ENCODE measurements at regions not wholly inside any gene's neighbourhood (a gene's known extent, or its start where the extent isn't known, plus 50 kb on each side); places are given as distances from the start of the nearest gene placed in this dataset.

DNA sequence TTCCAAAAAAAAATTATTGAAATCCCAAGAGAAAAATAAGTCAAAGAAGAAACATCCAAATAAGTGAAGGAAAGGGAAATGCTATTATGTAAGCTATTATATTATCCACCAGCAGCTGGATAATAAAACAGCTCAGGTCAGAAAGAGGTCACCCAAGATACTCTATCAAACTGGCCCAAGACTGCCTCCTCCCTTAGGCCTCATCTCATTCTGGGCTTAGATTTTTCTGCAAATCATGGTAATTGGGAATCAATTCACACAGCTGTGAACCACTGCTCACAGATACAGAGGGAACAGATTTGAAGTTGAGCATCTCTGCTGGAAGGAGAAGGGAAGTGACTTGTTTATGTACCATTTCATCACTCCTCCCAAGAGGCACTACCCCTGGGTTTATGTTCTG, 294.6 kb upstream of the DPPA4 start:
- no peaks in the 10 kb centered on the region for H3K27me3 ChIP-seq (ENCODE audit: insufficient read depth, low read length)
- H3K9me3 ChIP-seq (ENCODE audit: low read depth, low read length): no peaks in the 10 kb centered on the region
- no peaks in the 10 kb centered on the region for H3K4me1 ChIP-seq (ENCODE audit: insufficient read depth, low read length)
- no peak overlapping the region for H3K4me3 ChIP-seq (ENCODE audit: low read length)

DNA sequence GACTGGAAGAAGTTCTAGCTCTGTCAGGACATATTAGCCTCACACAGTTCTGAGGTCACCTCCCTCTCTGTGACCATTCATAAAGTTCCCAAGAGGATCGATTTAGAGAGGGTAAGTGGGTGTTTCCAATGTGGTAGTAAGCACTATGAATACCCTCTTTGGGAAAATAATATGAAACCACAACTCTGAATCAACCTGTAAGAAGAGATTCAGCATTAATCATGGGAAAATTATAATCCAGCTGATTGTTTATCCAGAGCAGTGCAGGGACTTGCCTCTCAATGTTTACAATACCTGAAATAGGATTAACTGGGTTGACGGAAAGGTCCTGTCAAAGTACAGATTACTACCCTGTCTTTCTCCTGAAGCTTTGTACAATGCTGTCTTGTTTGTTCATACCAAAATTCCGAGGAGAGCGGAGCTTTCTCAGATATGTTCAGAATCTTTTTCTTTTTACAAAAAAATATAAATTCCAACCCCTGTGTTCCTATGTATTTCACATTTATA, 302.9 kb upstream of the DPPA4 start:
- no peaks in the 10 kb centered on the region for H3K9me3 ChIP-seq (ENCODE audit: low read depth, low read length)
- H3K27me3 ChIP-seq (ENCODE audit: insufficient read depth, low read length): no peaks in the 10 kb centered on the region
- no peak overlapping the region for H3K4me3 ChIP-seq (ENCODE audit: low read length)
- no peaks in the 10 kb centered on the region for H3K4me1 ChIP-seq (ENCODE audit: insufficient read depth, low read length)

DNA sequence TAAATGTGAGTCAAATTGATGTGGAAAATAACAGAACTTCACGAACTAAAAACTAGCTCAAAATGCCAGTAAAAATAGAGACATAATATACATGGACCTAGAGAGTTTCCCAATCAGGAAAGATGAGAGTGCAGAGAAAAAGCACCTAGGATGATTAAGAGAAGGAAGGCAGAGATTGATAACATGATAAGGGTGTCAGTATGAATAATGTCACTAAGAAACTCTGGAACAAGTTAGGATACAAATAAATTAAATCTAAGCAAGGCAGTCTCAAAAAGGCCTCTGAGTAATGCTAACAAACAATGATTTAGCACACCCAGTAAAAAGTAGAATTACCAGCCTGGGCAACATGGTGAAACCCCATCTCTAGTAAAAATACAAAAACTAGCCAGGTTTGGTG, 304.7 kb upstream of the DPPA4 start:
- no peaks in the 10 kb centered on the region for H3K4me1 ChIP-seq (ENCODE audit: insufficient read depth, low read length)
- no peaks in the 10 kb centered on the region for H3K27me3 ChIP-seq (ENCODE audit: insufficient read depth, low read length)
- no peaks in the 10 kb centered on the region for H3K9me3 ChIP-seq (ENCODE audit: low read depth, low read length)
- no peak overlapping the region for H3K4me3 ChIP-seq (ENCODE audit: low read length)

DNA sequence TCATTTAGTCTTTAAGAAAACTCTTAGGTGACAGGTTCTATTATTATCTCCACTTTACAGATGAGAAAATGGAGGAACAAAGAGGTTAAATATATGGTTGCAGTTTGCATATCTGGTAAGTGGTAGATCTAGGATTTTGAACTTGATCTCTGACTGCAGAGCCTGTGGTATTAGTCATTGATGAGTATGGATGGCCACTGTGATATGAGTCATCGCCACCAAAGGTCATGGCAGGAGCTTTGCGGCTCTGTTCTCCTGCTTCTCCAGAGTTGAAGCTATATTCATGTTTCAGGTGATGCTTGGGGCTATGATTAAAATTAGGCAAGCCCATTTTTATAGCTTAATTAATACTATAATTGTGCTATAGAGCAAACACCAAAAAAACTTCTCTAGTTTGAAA, 306.2 kb upstream of the DPPA4 start:
- Histone ChIP-seq H3K4me1 (ENCODE audit: insufficient read depth, low read length) (no peaks in the 10 kb centered on the region), H3K4me3 (ENCODE audit: low read length) (no peak overlapping the region), H3K9me3 (ENCODE audit: low read depth, low read length) (no peaks in the 10 kb centered on the region), H3K27me3 (ENCODE audit: insufficient read depth, low read length) (no peaks in the 10 kb centered on the region)

DNA sequence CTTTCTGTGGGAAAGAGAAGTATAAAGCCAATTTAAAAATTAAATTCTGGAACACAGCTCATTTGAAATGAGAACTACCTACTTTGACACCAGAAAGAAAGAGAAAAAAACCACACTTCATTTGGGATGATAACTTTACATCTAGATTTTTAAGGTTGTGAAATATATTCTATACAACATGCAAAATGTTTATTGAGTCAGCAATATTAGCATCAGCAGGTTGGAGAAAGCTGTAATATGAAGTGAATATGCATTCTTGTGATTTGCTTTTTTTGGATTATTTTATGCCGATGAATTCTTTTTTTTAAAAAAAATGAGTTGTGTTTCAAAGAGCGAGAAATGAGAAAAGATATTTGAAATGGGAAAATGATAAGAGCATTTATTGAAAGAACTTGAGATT, 307.0 kb upstream of the DPPA4 start:
- Histone ChIP-seq H3K4me1 (ENCODE audit: insufficient read depth, low read length) (no peaks in the 10 kb centered on the region), H3K9me3 (ENCODE audit: low read depth, low read length) (no peaks in the 10 kb centered on the region), H3K27me3 (ENCODE audit: insufficient read depth, low read length) (no peaks in the 10 kb centered on the region), H3K4me3 (ENCODE audit: low read length) (no peak overlapping the region)

DNA sequence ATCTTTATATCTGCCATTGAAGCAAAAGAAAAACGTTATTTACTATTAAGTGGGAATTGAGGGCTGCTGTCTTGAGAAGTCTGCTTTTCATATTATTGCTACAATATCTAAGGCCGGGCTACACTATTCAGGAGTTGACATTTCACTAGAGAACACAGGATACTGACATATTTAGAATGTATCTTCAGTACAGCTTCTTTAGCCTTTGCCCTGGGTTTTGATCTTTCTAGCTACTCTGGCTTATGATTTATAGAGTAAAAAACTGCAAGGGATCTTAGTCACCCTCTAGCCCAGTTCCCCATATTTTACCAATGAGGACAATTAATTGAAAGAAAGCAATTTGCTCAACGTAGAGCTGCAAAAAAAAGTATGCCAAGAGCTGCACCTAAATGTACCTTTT, 307.4 kb upstream of the DPPA4 start:
- Histone ChIP-seq H3K27me3 (ENCODE audit: insufficient read depth, low read length) (no peaks in the 10 kb centered on the region), H3K9me3 (ENCODE audit: low read depth, low read length) (no peaks in the 10 kb centered on the region), H3K4me1 (ENCODE audit: insufficient read depth, low read length) (no peaks in the 10 kb centered on the region), H3K4me3 (ENCODE audit: low read length) (no peak overlapping the region)

DNA sequence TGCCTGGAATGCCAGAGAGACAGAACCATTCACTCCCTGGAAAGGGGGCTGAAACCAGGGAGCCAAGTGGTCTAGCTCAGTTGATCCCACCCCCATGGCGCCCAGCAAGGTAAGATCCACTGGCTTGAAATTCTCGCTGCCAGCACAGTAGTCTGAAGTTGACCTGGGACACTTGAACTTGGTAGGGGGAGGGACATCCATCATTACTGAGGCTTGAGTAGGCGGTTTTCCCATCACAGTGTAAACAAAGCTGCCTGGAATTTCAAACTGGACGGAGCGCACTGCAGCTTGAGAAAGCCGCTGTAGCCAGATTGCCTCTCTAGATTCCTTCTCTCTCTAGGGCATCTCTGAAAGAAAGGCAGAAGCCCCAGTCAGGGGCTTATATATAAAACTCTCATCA, 310.7 kb upstream of the DPPA4 start:
- no peaks in the 10 kb centered on the region for H3K4me1 ChIP-seq (ENCODE audit: insufficient read depth, low read length)
- no peaks in the 10 kb centered on the region for H3K9me3 ChIP-seq (ENCODE audit: low read depth, low read length)
- H3K4me3 ChIP-seq (ENCODE audit: low read length): no peak overlapping the region
- H3K27me3 ChIP-seq (ENCODE audit: insufficient read depth, low read length): no peaks in the 10 kb centered on the region

DNA sequence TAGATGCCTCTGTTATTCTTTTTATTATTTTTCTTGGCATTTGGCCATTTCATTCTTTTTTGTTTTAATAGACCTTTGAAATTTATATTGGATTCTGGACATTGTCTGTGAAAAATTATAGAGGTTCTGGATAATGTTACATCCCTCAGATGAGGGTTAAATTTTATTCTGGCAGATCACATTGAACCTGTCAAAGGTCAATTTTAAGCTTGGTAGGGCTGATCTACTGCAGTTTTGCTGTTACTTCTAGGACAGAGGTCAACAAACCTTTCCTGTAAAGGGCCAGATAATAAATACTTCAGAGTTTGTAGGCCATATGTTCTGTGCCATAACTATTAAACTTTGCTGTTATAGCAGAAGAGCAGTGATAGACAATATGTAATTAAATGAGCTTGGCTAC, 318.9 kb upstream of the DPPA4 start:
- Histone ChIP-seq H3K9me3 (ENCODE audit: low read depth, low read length) (no peaks in the 10 kb centered on the region), H3K4me1 (ENCODE audit: insufficient read depth, low read length) (no peaks in the 10 kb centered on the region), H3K4me3 (ENCODE audit: low read length) (no peak overlapping the region), H3K27me3 (ENCODE audit: insufficient read depth, low read length) (no peaks in the 10 kb centered on the region)

DNA sequence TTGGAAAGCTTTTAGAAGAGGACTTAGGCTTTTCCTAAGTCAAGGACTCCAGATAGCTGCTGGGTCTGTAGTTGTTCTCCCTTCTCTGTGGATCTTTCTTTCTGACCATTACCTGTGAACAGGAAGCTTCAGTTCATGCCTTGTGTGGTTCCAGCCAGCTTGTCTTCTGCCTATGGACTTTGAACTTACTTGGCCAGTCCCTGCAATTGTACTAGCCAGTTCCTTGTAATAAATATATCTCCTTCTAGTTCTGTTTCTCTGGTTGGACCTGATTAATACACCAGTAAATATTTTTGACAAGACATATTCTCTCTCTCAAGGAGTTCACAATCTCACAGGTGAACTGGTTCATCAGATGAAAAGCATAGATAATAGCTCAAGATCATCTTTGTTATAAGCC, 341.3 kb upstream of the DPPA4 start:
- Histone ChIP-seq H3K9me3 (ENCODE audit: low read depth, low read length) (no peaks in the 10 kb centered on the region), H3K4me1 (ENCODE audit: insufficient read depth, low read length) (no peaks in the 10 kb centered on the region), H3K4me3 (ENCODE audit: low read length) (no peak overlapping the region), H3K27me3 (ENCODE audit: insufficient read depth, low read length) (no peaks in the 10 kb centered on the region)

DNA sequence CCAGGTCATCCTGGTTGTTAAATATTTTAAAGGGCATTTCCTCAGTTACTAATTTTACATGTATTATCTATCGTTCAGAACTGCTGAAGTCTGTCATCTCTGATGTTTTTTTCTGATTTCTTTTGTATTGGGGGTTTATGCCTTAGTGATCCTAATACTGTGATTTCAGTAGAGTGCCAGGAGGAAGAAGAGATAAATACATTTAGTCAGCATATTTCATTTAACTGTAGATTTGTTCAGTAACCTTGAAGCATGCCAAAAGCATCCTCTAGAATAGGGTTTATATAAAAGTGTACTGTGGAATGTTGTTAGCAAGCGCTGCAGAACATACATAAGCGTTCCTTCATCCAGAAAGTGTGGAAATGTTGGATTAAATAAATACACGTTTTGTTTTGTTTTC, 342.3 kb upstream of the DPPA4 start:
- H3K4me1 ChIP-seq (ENCODE audit: insufficient read depth, low read length): no peaks in the 10 kb centered on the region
- no peaks in the 10 kb centered on the region for H3K9me3 ChIP-seq (ENCODE audit: low read depth, low read length)
- H3K4me3 ChIP-seq (ENCODE audit: low read length): no peak overlapping the region
- no peaks in the 10 kb centered on the region for H3K27me3 ChIP-seq (ENCODE audit: insufficient read depth, low read length)

DNA sequence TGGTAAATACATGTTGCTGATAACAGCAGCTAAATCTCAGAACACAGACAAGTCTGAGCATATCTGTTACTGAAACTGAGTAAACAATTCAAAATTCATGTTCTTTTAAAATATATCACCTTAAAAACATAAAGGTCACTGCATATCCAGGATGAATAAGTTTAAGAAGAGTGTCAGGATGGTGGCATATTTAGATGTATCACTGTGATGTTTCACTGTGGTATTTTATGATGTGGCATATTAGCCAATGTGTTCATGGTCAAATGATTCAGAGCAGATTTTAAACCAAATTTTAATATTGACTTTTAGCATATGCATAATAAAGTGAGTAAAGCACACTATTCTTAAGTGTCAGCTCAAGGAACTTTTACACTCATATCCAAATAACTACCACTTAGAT, 346.4 kb upstream of the DPPA4 start:
- H3K9me3 ChIP-seq (ENCODE audit: low read depth, low read length): peaks cover 4% of the 10 kb centered on the region
- no peaks in the 10 kb centered on the region for H3K4me1 ChIP-seq (ENCODE audit: insufficient read depth, low read length)
- H3K4me3 ChIP-seq (ENCODE audit: low read length): no peak overlapping the region
- no peaks in the 10 kb centered on the region for H3K27me3 ChIP-seq (ENCODE audit: insufficient read depth, low read length)

DNA sequence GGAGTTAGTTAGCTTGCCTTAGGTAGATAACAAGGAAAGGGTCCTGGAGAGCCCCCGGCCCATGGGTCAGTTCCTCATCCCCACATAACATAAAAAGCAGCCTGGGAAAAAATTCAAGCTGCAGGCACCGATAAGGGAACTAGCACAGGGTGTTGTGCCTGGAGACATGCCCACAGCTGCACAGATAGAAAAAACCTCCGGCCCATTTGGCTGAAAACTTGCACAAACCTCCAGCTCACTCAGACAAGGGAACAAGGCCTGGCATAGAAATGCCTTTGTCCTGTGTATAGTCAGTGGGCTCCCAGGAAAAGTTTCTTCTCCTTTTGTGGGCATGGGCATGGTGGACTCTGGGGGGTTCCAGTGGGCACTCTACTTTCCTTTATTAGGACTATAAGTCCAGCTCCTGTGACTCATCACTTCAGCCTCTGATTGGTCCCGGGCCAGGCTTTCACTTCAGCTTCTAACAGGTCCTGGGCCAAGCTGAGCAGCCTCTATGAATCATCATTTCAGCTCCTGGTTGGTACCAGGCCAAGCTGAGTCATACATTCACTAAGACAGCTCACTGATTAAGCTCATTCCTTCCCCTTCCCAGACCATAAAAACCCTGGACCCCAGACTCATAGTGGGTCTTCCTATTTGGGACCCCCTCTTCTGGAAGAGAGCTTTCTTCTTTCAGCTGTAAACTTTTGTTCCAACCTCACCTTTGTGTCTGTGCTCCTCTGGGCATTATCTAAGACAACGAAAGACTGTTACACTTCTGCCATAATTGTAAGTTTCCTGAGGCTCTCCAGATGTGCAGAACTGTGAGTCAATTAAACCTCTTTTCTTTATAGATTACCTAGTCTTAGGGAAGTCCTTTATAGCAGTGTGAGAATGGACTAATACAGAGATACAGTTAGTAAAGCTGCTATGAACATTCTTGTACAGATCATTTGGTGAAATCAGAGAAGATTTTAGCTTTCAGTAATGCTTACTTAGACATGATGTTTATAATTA, 348.0 kb upstream of the DPPA4 start:
- no peaks in the 10 kb centered on the region for H3K27me3 ChIP-seq (ENCODE audit: insufficient read depth, low read length)

DNA sequence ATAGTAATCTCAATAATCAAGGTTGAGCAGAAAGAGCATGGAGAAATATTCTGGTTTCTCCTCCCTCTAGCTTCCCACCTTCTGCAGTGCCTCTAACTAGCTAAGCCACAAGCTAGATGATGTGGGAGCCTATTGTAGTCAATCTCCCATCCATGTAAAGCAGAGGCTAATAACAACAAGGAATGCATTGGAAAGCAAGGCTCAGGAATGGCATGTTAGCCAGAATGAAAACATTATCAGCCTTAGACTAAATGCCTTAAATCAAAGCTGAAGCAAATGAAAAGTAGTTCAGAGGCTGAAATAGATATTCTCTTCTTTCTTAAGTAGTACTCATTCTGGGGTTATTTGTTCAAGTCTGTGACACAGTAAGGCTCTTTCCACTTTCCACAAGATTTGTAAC, 350.3 kb upstream of the DPPA4 start:
- Histone ChIP-seq H3K27me3 (ENCODE audit: insufficient read depth, low read length) (no peaks in the 10 kb centered on the region), H3K4me3 (ENCODE audit: low read length) (no peak overlapping the region)

More for the DNA sequence above, 348.0 kb upstream of the DPPA4 start:
- no peak overlapping the region for H3K4me3 ChIP-seq (ENCODE audit: low read length)
- no peaks in the 10 kb centered on the region for H3K4me1 ChIP-seq (ENCODE audit: insufficient read depth, low read length)
- peaks cover 4% of the 10 kb centered on the region for H3K9me3 ChIP-seq (ENCODE audit: low read depth, low read length)

DNA sequence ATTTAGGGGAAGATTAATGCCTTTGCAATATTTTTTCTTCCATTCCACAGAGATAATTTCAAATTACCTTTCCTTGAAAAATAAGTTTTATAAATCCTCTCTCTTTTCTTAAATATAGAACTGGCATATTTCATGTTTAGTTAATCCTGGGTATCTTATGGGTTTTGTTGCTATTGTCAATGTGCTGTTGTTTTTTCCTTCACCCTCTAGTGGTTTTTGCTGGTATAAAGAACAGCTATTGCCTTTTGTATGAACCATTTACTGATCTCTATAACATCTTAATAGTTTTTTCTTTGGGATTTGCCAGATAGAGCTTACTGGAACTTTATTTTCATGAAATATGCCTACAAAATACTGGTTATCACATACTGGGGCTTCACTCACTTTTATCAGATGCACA, 359.6 kb upstream of the DPPA4 start:
- Histone ChIP-seq H3K4me3 (ENCODE audit: low read length) (no peak overlapping the region), H3K9me3 (ENCODE audit: low read depth, low read length) (no peaks in the 10 kb centered on the region), H3K27me3 (ENCODE audit: insufficient read depth, low read length) (no peaks in the 10 kb centered on the region)

More for the DNA sequence above, 350.3 kb upstream of the DPPA4 start:
- no peaks in the 10 kb centered on the region for H3K4me1 ChIP-seq (ENCODE audit: insufficient read depth, low read length)
- H3K9me3 ChIP-seq (ENCODE audit: low read depth, low read length): peaks cover 9% of the 10 kb centered on the region

DNA sequence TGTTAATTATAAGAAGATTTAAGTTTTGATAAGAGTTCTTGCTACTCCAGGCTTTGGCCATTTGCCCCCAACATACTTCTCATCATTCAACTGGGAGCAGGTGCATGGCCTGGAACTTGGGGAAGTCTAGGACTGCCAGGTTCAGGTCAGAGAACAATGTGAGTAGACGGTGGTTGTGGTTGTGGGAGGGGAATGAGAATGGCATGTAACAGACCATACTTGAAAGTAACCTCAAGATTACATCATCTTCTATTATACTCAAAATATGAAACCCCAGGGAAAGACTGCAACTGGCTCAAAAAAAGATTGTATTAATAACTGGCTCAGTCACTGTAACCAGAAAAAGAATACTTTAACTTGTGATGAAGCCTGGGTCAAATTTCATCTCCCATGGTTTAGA, 364.9 kb upstream of the DPPA4 start:
- no peaks in the 10 kb centered on the region for H3K9me3 ChIP-seq (ENCODE audit: low read depth, low read length)
- H3K4me1 ChIP-seq (ENCODE audit: insufficient read depth, low read length): no peaks in the 10 kb centered on the region
- no peak overlapping the region for H3K4me3 ChIP-seq (ENCODE audit: low read length)
- H3K27me3 ChIP-seq (ENCODE audit: insufficient read depth, low read length): no peaks in the 10 kb centered on the region

More for the DNA sequence above, 359.6 kb upstream of the DPPA4 start:
- no peaks in the 10 kb centered on the region for H3K4me1 ChIP-seq (ENCODE audit: insufficient read depth, low read length)

DNA sequence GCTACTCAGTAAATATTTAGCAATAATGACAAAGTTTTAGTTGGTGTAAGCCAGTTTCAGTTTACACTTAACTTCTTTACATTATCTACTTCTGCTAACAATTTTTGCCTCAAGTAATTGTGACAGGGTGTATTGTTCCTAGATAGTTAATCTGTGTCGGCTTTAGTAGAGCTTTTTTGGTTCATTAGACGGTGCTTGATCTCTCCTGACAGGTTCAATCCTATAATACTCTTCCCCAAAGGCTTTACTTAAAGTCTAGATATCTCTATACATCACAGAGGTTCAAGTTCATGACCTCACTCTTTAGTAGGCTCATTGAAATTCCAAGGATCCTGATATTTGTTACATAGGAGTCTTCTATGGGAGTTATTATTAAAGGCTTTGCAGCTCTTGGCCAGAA, 365.6 kb upstream of the DPPA4 start:
- H3K9me3 ChIP-seq (ENCODE audit: low read depth, low read length): no peaks in the 10 kb centered on the region
- no peaks in the 10 kb centered on the region for H3K27me3 ChIP-seq (ENCODE audit: insufficient read depth, low read length)
- no peak overlapping the region for H3K4me3 ChIP-seq (ENCODE audit: low read length)
- H3K4me1 ChIP-seq (ENCODE audit: insufficient read depth, low read length): no peaks in the 10 kb centered on the region

All from mononuclear cell (primary cell).